GM12874 (cell line): ENCODE measurements at regions not wholly inside any gene's neighbourhood (a gene's known extent, or its start where the extent isn't known, plus 50 kb on each side); places are given as distances from the start of the nearest gene placed in this dataset.

Experiments
- TF ChIP-seq, protein P1 (sequence below): IDR thresholded peaks from 2 replicates; pipeline ENCODE4 v1.5.1; 2011; ENCODE audit warnings: low read depth, mild to moderate bottlenecking, control low read depth, low read length, moderate library complexity; ENCODE audit not compliant: insufficient read depth

- TF ChIP-seq, protein P1, sequence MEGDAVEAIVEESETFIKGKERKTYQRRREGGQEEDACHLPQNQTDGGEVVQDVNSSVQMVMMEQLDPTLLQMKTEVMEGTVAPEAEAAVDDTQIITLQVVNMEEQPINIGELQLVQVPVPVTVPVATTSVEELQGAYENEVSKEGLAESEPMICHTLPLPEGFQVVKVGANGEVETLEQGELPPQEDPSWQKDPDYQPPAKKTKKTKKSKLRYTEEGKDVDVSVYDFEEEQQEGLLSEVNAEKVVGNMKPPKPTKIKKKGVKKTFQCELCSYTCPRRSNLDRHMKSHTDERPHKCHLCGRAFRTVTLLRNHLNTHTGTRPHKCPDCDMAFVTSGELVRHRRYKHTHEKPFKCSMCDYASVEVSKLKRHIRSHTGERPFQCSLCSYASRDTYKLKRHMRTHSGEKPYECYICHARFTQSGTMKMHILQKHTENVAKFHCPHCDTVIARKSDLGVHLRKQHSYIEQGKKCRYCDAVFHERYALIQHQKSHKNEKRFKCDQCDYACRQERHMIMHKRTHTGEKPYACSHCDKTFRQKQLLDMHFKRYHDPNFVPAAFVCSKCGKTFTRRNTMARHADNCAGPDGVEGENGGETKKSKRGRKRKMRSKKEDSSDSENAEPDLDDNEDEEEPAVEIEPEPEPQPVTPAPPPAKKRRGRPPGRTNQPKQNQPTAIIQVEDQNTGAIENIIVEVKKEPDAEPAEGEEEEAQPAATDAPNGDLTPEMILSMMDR: no peak
Observed at GRCh38 chr3:28850186-28850585, 430.7 kb upstream of the RBMS3 start.

GRCh38 chr3:28853830-28854229 is 427.0 kb upstream of the RBMS3 start:
- TF ChIP-seq, protein P1: no peak

GRCh38 chr3:28856796-28857195 is 424.1 kb upstream of the RBMS3 start:
- TF ChIP-seq, protein P1: no peak

- TF ChIP-seq, protein P1: no peak
Observed at GRCh38 chr3:28859897-28860296, 421.0 kb upstream of the RBMS3 start.

GRCh38 chr3:28860307-28860706 is 420.6 kb upstream of the RBMS3 start:
- TF ChIP-seq, protein P1: no peak

GRCh38 chr3:28863186-28863585 is 417.7 kb upstream of the RBMS3 start:
- TF ChIP-seq, protein P1: no peak

DNA sequence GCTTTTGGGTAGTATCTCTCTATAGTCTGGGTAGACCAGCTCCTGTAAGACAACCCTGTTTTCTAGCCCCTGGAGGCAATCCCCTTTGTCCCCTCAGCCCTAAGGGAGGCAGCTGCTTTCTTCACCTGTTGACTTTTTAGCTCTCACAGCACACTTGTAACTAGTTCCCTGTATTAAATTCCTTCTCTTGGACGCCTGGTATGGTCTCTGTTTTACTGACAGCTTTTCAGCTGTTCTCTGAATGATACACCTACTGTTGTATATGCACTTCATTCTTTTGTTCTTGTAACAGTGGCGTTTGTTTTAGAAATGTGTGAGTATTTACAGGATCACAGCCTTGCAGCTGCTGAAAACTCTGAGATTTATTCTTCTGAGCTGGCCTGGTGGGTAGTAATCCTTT is 413.0 kb upstream of the RBMS3 start:
- TF ChIP-seq, protein P1: no peak

- TF ChIP-seq, protein P1: no peak
Observed at GRCh38 chr3:28868897-28869296, 412.0 kb upstream of the RBMS3 start.
